ES-I3 (cell line): ENCODE measurements at regions not wholly inside any gene's neighbourhood (a gene's known extent, or its start where the extent isn't known, plus 50 kb on each side); places are given as distances from the start of the nearest gene placed in this dataset.

Experiments
- H3K36me3 ChIP-seq: 2 replicates; pipeline ENCODE4 v1.6.1; 2013; ENCODE audit warnings: mild to moderate bottlenecking, low read length, control low read depth, moderate library complexity; ENCODE audit not compliant: insufficient read depth
- H3K4me1 ChIP-seq: 2 replicates; pipeline ENCODE4 v1.6.1; 2013; ENCODE audit warnings: mild to moderate bottlenecking, control low read depth, low read length; ENCODE audit not compliant: insufficient read depth
- H3K9ac ChIP-seq: 2 replicates; pipeline ENCODE4 v1.6.1; 2013; ENCODE audit warnings: low read depth, mild to moderate bottlenecking, low read length, moderate library complexity
- H3K9me3 ChIP-seq: 2 replicates; pipeline ENCODE4 v1.6.1; 2013; ENCODE audit warnings: mild to moderate bottlenecking, low read length, moderate library complexity; ENCODE audit not compliant: control insufficient read depth, insufficient read depth

DNA sequence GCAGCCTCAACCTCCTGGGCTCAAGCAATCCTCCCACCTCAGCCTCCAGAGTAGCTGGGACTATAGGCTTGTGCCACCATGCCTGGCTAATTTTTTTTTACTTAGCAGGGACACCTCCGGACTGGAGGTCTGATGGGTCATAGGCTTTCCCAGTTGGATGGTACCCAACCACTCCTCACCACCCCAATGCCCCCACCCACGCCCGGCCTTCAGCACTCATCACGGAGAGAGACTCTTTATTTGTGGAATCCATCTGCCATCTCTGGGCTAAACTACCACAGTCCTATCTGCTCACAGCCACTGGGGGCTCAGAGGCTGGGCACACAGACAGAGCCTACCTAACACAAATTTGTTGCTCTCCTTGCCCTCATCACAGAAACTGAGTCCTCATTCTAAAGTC is 58.3 kb upstream of the STXBP1 start:
- H3K4me1 ChIP-seq = peaks cover 36% of the 10 kb centered on the region
- no peaks in the 10 kb centered on the region for H3K36me3 ChIP-seq
- H3K9ac ChIP-seq = no peak overlapping the region
- no peaks in the 10 kb centered on the region for H3K9me3 ChIP-seq

DNA sequence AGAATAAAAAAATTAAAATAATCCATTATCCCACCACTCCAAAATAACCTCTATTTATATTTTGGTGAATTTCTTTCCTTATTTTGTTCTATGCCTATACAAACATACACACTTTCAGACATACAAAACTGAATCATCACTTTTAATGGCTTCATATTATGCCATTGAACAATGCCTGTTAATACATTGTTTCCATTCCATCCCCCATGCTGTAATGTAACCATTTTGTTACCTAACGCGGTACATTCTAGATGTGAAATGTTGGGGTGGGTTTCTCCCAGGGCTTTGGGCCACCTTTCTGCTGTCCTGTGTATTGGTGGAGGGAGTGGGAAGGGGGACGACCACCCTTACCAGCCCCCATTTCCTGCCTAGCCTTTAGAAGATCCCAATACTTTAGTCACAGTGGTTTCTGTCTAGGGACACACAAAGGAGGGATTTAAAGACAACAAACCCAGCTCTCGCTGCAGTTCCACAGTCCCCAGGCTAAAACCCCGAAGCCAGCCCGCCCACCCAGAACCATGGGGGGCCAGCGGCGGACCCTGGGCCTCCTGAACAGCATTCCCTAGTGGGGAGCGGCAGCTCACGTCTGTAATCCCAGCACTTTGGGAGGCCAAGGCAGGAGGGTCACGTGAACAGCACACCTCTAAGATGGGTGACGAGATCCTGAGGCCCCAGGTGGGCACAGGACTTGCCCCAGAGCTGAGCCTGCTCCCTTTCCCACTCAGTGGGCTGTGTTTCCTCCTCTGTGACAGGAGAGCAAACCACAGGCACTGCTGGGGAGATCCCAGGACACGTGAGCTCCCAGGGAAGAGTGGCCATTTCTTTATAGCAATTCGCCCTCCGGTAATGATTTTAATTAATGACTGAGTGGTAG is 56.9 kb upstream of the STXBP1 start:
- H3K4me1 ChIP-seq = peaks cover 39% of the 10 kb centered on the region
- H3K9ac ChIP-seq = peak overlapping the region; percentile 35; the same call in 1 of the 2 replicates
- no peaks in the 10 kb centered on the region for H3K36me3 ChIP-seq

DNA sequence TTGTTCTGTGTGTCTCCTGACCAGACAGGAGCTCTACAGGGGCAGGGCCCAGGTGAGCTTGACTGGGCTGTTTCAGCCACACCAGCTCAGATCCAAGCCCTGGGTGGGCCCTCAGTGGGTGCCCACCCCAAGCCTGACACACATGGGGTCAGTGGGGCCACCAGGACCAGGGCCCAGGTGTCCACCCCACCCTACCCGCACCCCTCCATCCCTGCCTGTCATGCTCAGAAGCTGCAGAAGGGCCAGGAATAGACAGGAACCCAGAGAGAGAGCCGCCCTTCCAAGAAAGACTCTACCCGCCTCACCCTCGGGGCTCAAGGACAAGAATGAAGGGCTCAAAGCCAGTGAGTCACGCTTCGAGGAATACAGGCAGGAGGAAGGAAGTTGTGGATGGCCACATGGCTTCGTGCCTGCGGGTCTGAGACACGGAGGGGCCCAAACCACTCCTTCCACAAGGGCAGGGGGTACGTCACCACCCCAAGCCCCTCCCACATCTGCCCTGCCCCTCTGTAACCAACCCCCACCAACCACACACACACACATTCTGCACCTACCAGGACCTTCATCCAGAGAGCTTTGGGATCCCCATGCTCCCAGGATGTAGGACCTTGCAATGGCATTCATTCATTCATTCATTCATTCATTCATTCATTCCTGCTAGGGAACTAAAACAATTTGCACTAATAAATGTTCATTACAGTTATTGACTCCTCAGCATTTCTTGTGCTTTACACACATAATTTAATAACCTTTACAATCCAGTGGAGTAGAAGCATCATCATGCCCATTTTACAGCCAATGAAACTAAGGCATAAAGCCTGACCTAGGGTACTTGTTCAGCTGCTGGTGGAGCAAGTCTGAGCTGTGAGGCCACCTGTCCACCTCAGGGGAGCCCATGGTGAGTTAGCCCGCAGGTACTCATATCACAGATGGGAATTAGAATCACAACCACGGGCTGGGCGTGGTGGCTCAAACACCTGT is 55.9 kb upstream of the STXBP1 start:
- Histone ChIP-seq H3K36me3 (no peaks in the 10 kb centered on the region), H3K9me3 (no peaks in the 10 kb centered on the region), H3K4me1 (peaks cover 42% of the 10 kb centered on the region), H3K9ac (peak overlapping the region; percentile 35; the same call in 1 of the 2 replicates)

More for the DNA sequence above, 56.9 kb upstream of the STXBP1 start:
- H3K9me3 ChIP-seq = no peaks in the 10 kb centered on the region

DNA sequence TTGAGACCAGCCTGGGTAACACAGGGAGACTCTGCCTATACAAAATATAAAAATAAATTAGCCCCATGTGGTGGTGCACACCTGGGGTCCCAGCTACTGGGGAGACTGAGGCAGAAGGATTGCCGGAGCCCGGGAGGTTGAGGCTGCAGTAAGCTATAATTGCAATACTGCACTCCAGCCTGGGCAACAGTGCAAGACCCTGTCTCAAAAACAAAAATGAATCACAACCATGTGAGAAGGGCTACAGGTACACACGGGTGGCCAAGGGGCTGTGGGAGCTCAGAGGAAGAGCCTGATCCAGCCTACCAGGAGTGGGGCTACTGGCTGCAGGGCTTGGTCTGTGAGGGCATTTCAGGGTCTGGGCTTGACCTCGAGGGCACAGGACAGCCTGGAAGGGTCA is 55.2 kb upstream of the STXBP1 start:
- Histone ChIP-seq H3K9ac (no peak overlapping the region; the same call in 1 of the 2 replicates), H3K9me3 (no peaks in the 10 kb centered on the region), H3K36me3 (no peaks in the 10 kb centered on the region), H3K4me1 (peaks cover 47% of the 10 kb centered on the region)

DNA sequence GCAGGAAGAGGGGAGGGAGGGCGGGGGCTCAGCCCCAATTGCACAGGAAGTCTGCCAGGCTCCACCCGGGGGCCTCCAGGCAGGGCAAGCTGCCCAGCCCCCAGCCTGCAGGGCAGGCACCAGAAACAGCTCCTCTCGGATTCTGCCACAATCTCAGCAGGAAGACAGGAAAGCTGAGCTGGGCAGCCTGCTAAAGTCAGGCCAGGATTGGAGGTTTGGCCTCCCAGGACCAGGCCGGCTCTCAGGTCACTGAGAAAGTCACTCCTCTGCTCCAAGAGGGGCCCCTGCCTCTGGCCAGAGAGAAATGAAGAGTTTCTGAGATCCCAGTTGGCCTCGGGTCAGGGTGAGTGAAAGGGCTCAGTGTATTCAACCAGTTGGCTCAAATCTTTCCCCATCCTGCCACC is 54.6 kb upstream of the STXBP1 start:
- H3K36me3 ChIP-seq = no peaks in the 10 kb centered on the region
- no peaks in the 10 kb centered on the region for H3K9me3 ChIP-seq
- peaks cover 52% of the 10 kb centered on the region for H3K4me1 ChIP-seq
- H3K9ac ChIP-seq = no peak overlapping the region

DNA sequence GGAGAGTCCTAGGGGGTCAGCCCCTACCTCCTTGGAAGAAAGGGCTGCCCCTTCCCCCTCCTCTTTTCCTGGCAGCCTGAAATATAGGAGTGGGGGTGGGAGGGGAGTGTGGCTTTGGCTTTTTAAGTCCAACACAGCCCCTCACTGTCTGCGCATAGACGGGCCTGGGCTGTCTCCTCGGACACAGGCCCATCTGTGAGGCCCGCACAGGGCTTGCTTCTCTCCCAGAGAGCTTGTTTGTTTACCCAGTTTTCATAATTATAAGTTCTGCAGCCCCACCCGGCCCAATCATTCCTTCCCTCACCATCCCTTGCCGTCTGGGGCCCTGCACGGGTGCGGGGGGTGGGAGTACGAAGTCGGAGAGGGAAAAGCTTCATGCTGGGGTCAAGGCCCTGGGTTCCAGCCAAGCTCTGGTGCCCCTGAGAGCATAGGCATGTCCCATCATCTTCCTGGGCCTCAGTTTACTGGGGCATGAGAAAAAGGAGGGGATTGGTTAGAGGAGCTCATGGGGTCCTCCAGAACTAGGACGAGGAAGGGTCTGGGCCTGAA is 54.0 kb upstream of the STXBP1 start:
- Histone ChIP-seq H3K4me1 (peaks cover 55% of the 10 kb centered on the region), H3K9me3 (no peaks in the 10 kb centered on the region), H3K9ac (no peak overlapping the region), H3K36me3 (no peaks in the 10 kb centered on the region)

DNA sequence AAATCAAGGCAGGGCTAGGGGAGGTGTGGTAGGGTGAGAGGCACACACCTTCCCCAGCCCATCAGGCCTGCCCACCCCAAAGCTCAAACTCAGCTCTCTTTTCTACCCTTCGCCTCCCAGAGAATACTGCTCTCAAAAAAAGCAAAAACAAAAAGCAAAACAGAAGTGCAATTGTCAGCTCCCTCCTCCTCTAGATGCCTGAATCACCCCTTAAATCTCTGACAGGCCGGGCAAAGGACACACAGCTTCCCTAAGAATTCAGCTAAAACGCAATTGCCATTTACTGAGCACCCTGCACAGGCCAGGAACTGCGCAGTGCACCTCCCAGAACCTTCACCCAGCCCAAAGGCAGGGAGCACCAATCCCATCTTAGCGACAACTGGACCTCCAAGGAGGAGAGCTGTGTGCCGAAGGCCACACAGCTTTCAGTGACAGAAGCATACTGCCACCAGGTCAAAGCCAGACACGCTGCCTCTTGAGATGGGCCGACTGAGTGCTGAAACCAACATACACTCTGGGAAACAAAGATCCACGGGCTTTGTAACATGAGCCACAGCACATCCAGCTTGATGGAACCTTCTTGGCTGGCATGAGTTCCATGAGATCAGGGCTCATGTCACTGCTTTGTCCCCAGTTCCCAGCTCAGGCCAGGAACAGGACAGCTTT is 53.4 kb upstream of the STXBP1 start:
- Histone ChIP-seq H3K4me1 (peaks cover 57% of the 10 kb centered on the region), H3K36me3 (no peaks in the 10 kb centered on the region), H3K9ac (no peak overlapping the region), H3K9me3 (no peaks in the 10 kb centered on the region)

DNA sequence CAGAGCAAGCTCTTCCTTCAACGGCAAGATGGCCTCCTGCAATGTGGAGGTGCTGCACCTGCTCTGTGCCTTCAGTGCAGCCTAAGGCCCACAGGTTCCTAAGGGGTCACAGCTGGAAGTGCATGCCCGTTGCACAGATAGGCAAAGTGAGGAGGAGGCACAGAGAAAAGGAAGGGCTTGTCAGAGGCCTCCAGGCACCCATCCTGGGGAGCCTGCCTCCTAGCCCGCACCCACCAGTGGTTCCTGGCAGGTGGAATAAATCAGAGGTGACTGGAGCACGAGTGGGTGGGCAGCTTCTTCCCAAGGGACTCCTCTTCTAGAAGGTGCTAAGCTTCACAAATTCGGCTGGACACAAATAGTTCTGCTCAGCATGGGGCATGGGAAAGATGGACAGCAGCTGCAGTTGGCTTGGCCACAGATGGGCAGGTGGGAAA is 52.8 kb upstream of the STXBP1 start:
- H3K9ac ChIP-seq = no peak overlapping the region
- no peaks in the 10 kb centered on the region for H3K36me3 ChIP-seq
- no peaks in the 10 kb centered on the region for H3K9me3 ChIP-seq
- H3K4me1 ChIP-seq = peaks cover 57% of the 10 kb centered on the region

DNA sequence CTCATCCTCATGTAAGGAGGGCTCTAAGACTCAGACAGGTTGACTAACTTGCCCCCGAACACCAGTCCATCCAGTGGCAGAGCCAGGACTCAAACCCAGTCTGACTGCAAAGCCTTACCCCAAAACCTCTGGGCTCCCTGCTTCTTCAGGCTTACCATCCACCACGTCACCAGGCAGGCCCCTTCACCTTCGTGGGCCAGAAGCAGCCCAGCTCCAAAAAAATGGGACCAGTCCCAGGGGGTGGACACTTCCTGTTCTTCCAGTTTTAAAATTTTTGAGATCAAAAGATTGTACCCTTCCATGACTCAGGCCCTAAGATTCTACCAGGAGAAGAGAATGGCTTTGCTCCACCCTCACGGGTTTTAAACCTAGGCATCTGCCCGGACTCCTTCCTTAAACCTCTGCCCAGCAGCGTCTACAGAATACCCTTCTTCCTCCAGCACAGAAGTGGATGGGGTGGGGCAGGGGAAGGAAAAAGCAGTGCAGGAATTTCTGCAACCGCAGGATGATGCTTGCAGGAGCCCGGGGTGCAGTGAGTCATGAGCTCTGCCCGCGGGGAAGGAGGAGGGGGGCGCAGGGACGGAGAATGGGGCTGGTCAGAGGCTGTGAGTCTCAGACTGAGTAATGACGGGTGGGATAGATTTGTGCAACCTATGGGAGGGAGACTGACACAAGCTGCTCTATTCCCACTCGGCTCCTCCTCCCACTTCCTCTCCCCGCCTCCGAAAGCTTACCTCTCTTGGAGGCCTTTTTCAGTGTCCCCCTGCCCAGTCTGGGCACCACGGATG is 50.4 kb upstream of the STXBP1 start:
- no peak overlapping the region for H3K9ac ChIP-seq
- H3K36me3 ChIP-seq = no peaks in the 10 kb centered on the region
- H3K9me3 ChIP-seq = no peaks in the 10 kb centered on the region
- peaks cover 47% of the 10 kb centered on the region for H3K4me1 ChIP-seq
